ENCODE measurements at regions not wholly inside any gene's neighbourhood (a gene's known extent, or its start where the extent isn't known, plus 50 kb on each side); places are given as distances from the start of the nearest gene placed in this dataset.

- H2AFZ ChIP-seq (ENCODE audit: low read depth, low read length): no peak overlapping the region
- no peak overlapping the region for H3K4me2 ChIP-seq (ENCODE audit: low read length)
- no peaks in the 10 kb centered on the region for H4K20me1 ChIP-seq (ENCODE audit: insufficient read depth, low read length)
- H3K9ac ChIP-seq (ENCODE audit: low read length): no peak overlapping the region
- no peak overlapping the region for H3K27ac ChIP-seq (ENCODE audit: low read length)
- H3K9me3 ChIP-seq (ENCODE audit: insufficient read depth, low read length): no peaks in the 10 kb centered on the region
- no peak for TF ChIP-seq CTCF (IDR thresholded peaks at IDR 0.05; ENCODE audit: low read depth, low read length)
- no peak for TF ChIP-seq EZH2phosphoT487 (IDR thresholded peaks at IDR 0.05; ENCODE audit: low read depth)
- H3K4me1 ChIP-seq (ENCODE audit: low read length): no peaks in the 10 kb centered on the region
- no peaks in the 10 kb centered on the region for H3K36me3 ChIP-seq (replicated peaks; ENCODE audit: low read depth, low read length)
- no peaks in the 10 kb centered on the region for H3K79me2 ChIP-seq (ENCODE audit: low read length)
- H3K27me3 ChIP-seq (ENCODE audit: low read depth, low read length): peaks cover 10% of the 10 kb centered on the region
- H3K4me3 ChIP-seq (ENCODE audit: low read length): no peak overlapping the region
Observed at GRCh38 chrX:2578864-2579263, 78.1 kb upstream of the DHRSX start.

GRCh38 chrX:2577844-2578466 is 77.2 kb upstream of the DHRSX start:
- TF ChIP-seq CTCF (IDR thresholded peaks at IDR 0.05; ENCODE audit: low read depth, low read length) (no peak), EZH2phosphoT487 (IDR thresholded peaks at IDR 0.05; ENCODE audit: low read depth) (no peak)
- no peak overlapping the region for H3K4me2 ChIP-seq (ENCODE audit: low read length)

GRCh38 chrX:2576793-2577192 is 76.0 kb upstream of the DHRSX start:
- TF ChIP-seq EZH2phosphoT487 (IDR thresholded peaks at IDR 0.05; ENCODE audit: low read depth): no peak
- TF ChIP-seq CTCF (IDR thresholded peaks at IDR 0.05; ENCODE audit: low read depth, low read length): no peak
- H3K4me3 ChIP-seq (ENCODE audit: low read length): no peak overlapping the region
- H2AFZ ChIP-seq (ENCODE audit: low read depth, low read length): no peak overlapping the region
- H3K36me3 ChIP-seq (replicated peaks; ENCODE audit: low read depth, low read length): no peaks in the 10 kb centered on the region
- H3K9ac ChIP-seq (ENCODE audit: low read length): no peak overlapping the region
- no peaks in the 10 kb centered on the region for H3K4me1 ChIP-seq (ENCODE audit: low read length)
- H3K4me2 ChIP-seq (ENCODE audit: low read length): no peak overlapping the region
- H3K79me2 ChIP-seq (ENCODE audit: low read length): no peaks in the 10 kb centered on the region
- H4K20me1 ChIP-seq (ENCODE audit: insufficient read depth, low read length): no peaks in the 10 kb centered on the region
- no peaks in the 10 kb centered on the region for H3K9me3 ChIP-seq (ENCODE audit: insufficient read depth, low read length)
- H3K27me3 ChIP-seq (ENCODE audit: low read depth, low read length): peaks cover 7% of the 10 kb centered on the region
- no peak overlapping the region for H3K27ac ChIP-seq (ENCODE audit: low read length)

More at GRCh38 chrX:2577844-2578466, 77.2 kb upstream of the DHRSX start:
- H3K9ac ChIP-seq (ENCODE audit: low read length): no peak overlapping the region
- no peaks in the 10 kb centered on the region for H3K4me1 ChIP-seq (ENCODE audit: low read length)
- no peaks in the 10 kb centered on the region for H3K79me2 ChIP-seq (ENCODE audit: low read length)
- no peaks in the 10 kb centered on the region for H3K36me3 ChIP-seq (replicated peaks; ENCODE audit: low read depth, low read length)
- H3K27me3 ChIP-seq (ENCODE audit: low read depth, low read length): peaks cover 10% of the 10 kb centered on the region
- H2AFZ ChIP-seq (ENCODE audit: low read depth, low read length): no peak overlapping the region
- H4K20me1 ChIP-seq (ENCODE audit: insufficient read depth, low read length): no peaks in the 10 kb centered on the region
- no peaks in the 10 kb centered on the region for H3K9me3 ChIP-seq (ENCODE audit: insufficient read depth, low read length)
- H3K27ac ChIP-seq (ENCODE audit: low read length): no peak overlapping the region
- H3K4me3 ChIP-seq (ENCODE audit: low read length): no peak overlapping the region

GRCh38 chrX:2574271-2574670 is 73.5 kb upstream of the DHRSX start:
- Histone ChIP-seq H3K79me2 (ENCODE audit: low read length) (no peaks in the 10 kb centered on the region), H3K4me3 (ENCODE audit: low read length) (no peak overlapping the region), H3K27me3 (ENCODE audit: low read depth, low read length) (no peaks in the 10 kb centered on the region), H3K4me1 (ENCODE audit: low read length) (no peaks in the 10 kb centered on the region), H3K4me2 (ENCODE audit: low read length) (no peak overlapping the region), H3K9ac (ENCODE audit: low read length) (no peak overlapping the region), H3K27ac (ENCODE audit: low read length) (no peak overlapping the region), H2AFZ (ENCODE audit: low read depth, low read length) (no peak overlapping the region), H4K20me1 (ENCODE audit: insufficient read depth, low read length) (no peaks in the 10 kb centered on the region), H3K9me3 (ENCODE audit: insufficient read depth, low read length) (0 out of 2 replicates have a peak, but pooled peaks cover 5% of the 10 kb centered on the region), H3K36me3 (replicated peaks; ENCODE audit: low read depth, low read length) (no peaks in the 10 kb centered on the region)
- no peak for TF ChIP-seq EZH2phosphoT487 (IDR thresholded peaks at IDR 0.05; ENCODE audit: low read depth)
- TF ChIP-seq CTCF (IDR thresholded peaks at IDR 0.05; ENCODE audit: low read depth, low read length): no peak
